ENCODE measurements at regions not wholly inside any gene's neighbourhood (a gene's known extent, or its start where the extent isn't known, plus 50 kb on each side); places are given as distances from the start of the nearest gene placed in this dataset.

- no peaks in the 10 kb centered on the region for H3K9me3 ChIP-seq (ENCODE audit: control insufficient read depth, insufficient read depth, low read length)
- no peaks in the 10 kb centered on the region for H3K36me3 ChIP-seq (ENCODE audit: control insufficient read depth, insufficient read depth, low read length)
- no peaks in the 10 kb centered on the region for H3K27me3 ChIP-seq (ENCODE audit: control insufficient read depth, insufficient read depth, low read length)
- H3K9ac ChIP-seq (ENCODE audit: low read depth, low read length): no peak overlapping the region
- no peak overlapping the region for H3K4me3 ChIP-seq (ENCODE audit: low read depth, low read length)
- no peaks in the 10 kb centered on the region for H3K4me1 ChIP-seq (ENCODE audit: control insufficient read depth, insufficient read depth, low read length)
- no peak overlapping the region for H3K27ac ChIP-seq (ENCODE audit: low read depth, low read length)
Observed at GRCh38 chr10:113235508-113235907, 285.5 kb downstream of the TCF7L2 start.

- Histone ChIP-seq H3K9ac (ENCODE audit: low read depth, low read length) (no peak overlapping the region), H3K9me3 (ENCODE audit: control insufficient read depth, insufficient read depth, low read length) (no peaks in the 10 kb centered on the region), H3K36me3 (ENCODE audit: control insufficient read depth, insufficient read depth, low read length) (no peaks in the 10 kb centered on the region), H3K27me3 (ENCODE audit: control insufficient read depth, insufficient read depth, low read length) (no peaks in the 10 kb centered on the region), H3K27ac (ENCODE audit: low read depth, low read length) (no peak overlapping the region), H3K4me3 (ENCODE audit: low read depth, low read length) (no peak overlapping the region), H3K4me1 (ENCODE audit: control insufficient read depth, insufficient read depth, low read length) (no peaks in the 10 kb centered on the region)
Observed at GRCh38 chr10:113236998-113237397, 287.0 kb downstream of the TCF7L2 start.

- no peak overlapping the region for H3K4me3 ChIP-seq (ENCODE audit: low read depth, low read length)
- no peaks in the 10 kb centered on the region for H3K27me3 ChIP-seq (ENCODE audit: control insufficient read depth, insufficient read depth, low read length)
- H3K27ac ChIP-seq (ENCODE audit: low read depth, low read length): no peak overlapping the region
- H3K9me3 ChIP-seq (ENCODE audit: control insufficient read depth, insufficient read depth, low read length): no peaks in the 10 kb centered on the region
- no peak overlapping the region for H3K9ac ChIP-seq (ENCODE audit: low read depth, low read length)
- no peaks in the 10 kb centered on the region for H3K36me3 ChIP-seq (ENCODE audit: control insufficient read depth, insufficient read depth, low read length)
- no peaks in the 10 kb centered on the region for H3K4me1 ChIP-seq (ENCODE audit: control insufficient read depth, insufficient read depth, low read length)
Observed at GRCh38 chr10:113239566-113240350, 289.7 kb downstream of the TCF7L2 start.

GRCh38 chr10:113240736-113241135 lies 290.7 kb downstream of the TCF7L2 start:
- H3K9ac ChIP-seq (ENCODE audit: low read depth, low read length): no peak overlapping the region
- no peaks in the 10 kb centered on the region for H3K9me3 ChIP-seq (ENCODE audit: control insufficient read depth, insufficient read depth, low read length)
- no peaks in the 10 kb centered on the region for H3K27me3 ChIP-seq (ENCODE audit: control insufficient read depth, insufficient read depth, low read length)
- no peaks in the 10 kb centered on the region for H3K4me1 ChIP-seq (ENCODE audit: control insufficient read depth, insufficient read depth, low read length)
- no peak overlapping the region for H3K4me3 ChIP-seq (ENCODE audit: low read depth, low read length)
- H3K36me3 ChIP-seq (ENCODE audit: control insufficient read depth, insufficient read depth, low read length): no peaks in the 10 kb centered on the region
- no peak overlapping the region for H3K27ac ChIP-seq (ENCODE audit: low read depth, low read length)

- H3K27ac ChIP-seq (ENCODE audit: low read depth, low read length): no peak overlapping the region
- H3K27me3 ChIP-seq (ENCODE audit: control insufficient read depth, insufficient read depth, low read length): no peaks in the 10 kb centered on the region
- H3K4me3 ChIP-seq (ENCODE audit: low read depth, low read length): no peak overlapping the region
- no peaks in the 10 kb centered on the region for H3K4me1 ChIP-seq (ENCODE audit: control insufficient read depth, insufficient read depth, low read length)
- H3K9ac ChIP-seq (ENCODE audit: low read depth, low read length): no peak overlapping the region
- no peaks in the 10 kb centered on the region for H3K36me3 ChIP-seq (ENCODE audit: control insufficient read depth, insufficient read depth, low read length)
- no peaks in the 10 kb centered on the region for H3K9me3 ChIP-seq (ENCODE audit: control insufficient read depth, insufficient read depth, low read length)
Observed at GRCh38 chr10:113241599-113242360, 291.7 kb downstream of the TCF7L2 start.

- Histone ChIP-seq H3K4me3 (ENCODE audit: low read depth, low read length) (no peak overlapping the region), H3K27ac (ENCODE audit: low read depth, low read length) (no peak overlapping the region), H3K9ac (ENCODE audit: low read depth, low read length) (no peak overlapping the region), H3K4me1 (ENCODE audit: control insufficient read depth, insufficient read depth, low read length) (no peaks in the 10 kb centered on the region), H3K36me3 (ENCODE audit: control insufficient read depth, insufficient read depth, low read length) (no peaks in the 10 kb centered on the region), H3K9me3 (ENCODE audit: control insufficient read depth, insufficient read depth, low read length) (no peaks in the 10 kb centered on the region), H3K27me3 (ENCODE audit: control insufficient read depth, insufficient read depth, low read length) (no peaks in the 10 kb centered on the region)
Observed at GRCh38 chr10:113243311-113243710, 293.3 kb downstream of the TCF7L2 start.

- Histone ChIP-seq H3K9ac (ENCODE audit: low read depth, low read length) (no peak overlapping the region), H3K9me3 (ENCODE audit: control insufficient read depth, insufficient read depth, low read length) (no peaks in the 10 kb centered on the region), H3K36me3 (ENCODE audit: control insufficient read depth, insufficient read depth, low read length) (no peaks in the 10 kb centered on the region), H3K4me1 (ENCODE audit: control insufficient read depth, insufficient read depth, low read length) (no peaks in the 10 kb centered on the region), H3K27me3 (ENCODE audit: control insufficient read depth, insufficient read depth, low read length) (no peaks in the 10 kb centered on the region), H3K4me3 (ENCODE audit: low read depth, low read length) (no peak overlapping the region), H3K27ac (ENCODE audit: low read depth, low read length) (no peak overlapping the region)
Observed at GRCh38 chr10:113244750-113245149, 294.7 kb downstream of the TCF7L2 start.

- no peak overlapping the region for H3K27ac ChIP-seq (ENCODE audit: low read depth, low read length)
- H3K27me3 ChIP-seq (ENCODE audit: control insufficient read depth, insufficient read depth, low read length): no peaks in the 10 kb centered on the region
- no peaks in the 10 kb centered on the region for H3K36me3 ChIP-seq (ENCODE audit: control insufficient read depth, insufficient read depth, low read length)
- H3K9ac ChIP-seq (ENCODE audit: low read depth, low read length): no peak overlapping the region
- H3K9me3 ChIP-seq (ENCODE audit: control insufficient read depth, insufficient read depth, low read length): no peaks in the 10 kb centered on the region
- H3K4me3 ChIP-seq (ENCODE audit: low read depth, low read length): no peak overlapping the region
- no peaks in the 10 kb centered on the region for H3K4me1 ChIP-seq (ENCODE audit: control insufficient read depth, insufficient read depth, low read length)
Observed at GRCh38 chr10:113245286-113245685, 295.2 kb downstream of the TCF7L2 start.

- no peaks in the 10 kb centered on the region for H3K4me1 ChIP-seq (ENCODE audit: control insufficient read depth, insufficient read depth, low read length)
- no peak overlapping the region for H3K4me3 ChIP-seq (ENCODE audit: low read depth, low read length)
- H3K27me3 ChIP-seq (ENCODE audit: control insufficient read depth, insufficient read depth, low read length): no peaks in the 10 kb centered on the region
- no peaks in the 10 kb centered on the region for H3K9me3 ChIP-seq (ENCODE audit: control insufficient read depth, insufficient read depth, low read length)
- H3K9ac ChIP-seq (ENCODE audit: low read depth, low read length): no peak overlapping the region
- H3K27ac ChIP-seq (ENCODE audit: low read depth, low read length): no peak overlapping the region
- H3K36me3 ChIP-seq (ENCODE audit: control insufficient read depth, insufficient read depth, low read length): no peaks in the 10 kb centered on the region
Observed at GRCh38 chr10:113247050-113247449, 297.0 kb downstream of the TCF7L2 start.

GRCh38 chr10:113252650-113253618 lies 299.9 kb upstream of the HABP2 start:
- Histone ChIP-seq H3K9ac (ENCODE audit: low read depth, low read length) (no peak overlapping the region), H3K9me3 (ENCODE audit: control insufficient read depth, insufficient read depth, low read length) (no peaks in the 10 kb centered on the region), H3K36me3 (ENCODE audit: control insufficient read depth, insufficient read depth, low read length) (no peaks in the 10 kb centered on the region), H3K4me3 (ENCODE audit: low read depth, low read length) (no peak overlapping the region), H3K27me3 (ENCODE audit: control insufficient read depth, insufficient read depth, low read length) (no peaks in the 10 kb centered on the region), H3K27ac (ENCODE audit: low read depth, low read length) (no peak overlapping the region), H3K4me1 (ENCODE audit: control insufficient read depth, insufficient read depth, low read length) (peaks cover 7% of the 10 kb centered on the region)
